T-helper 1 cell treated with Interleukin-12 subunit alpha and Interleukin-12 subunit beta and Interleukin-4 antibody, amounts not matched to agents 30 μg/mL and 1 μg/mL, for 36 hours (primary cell): ENCODE measurements at regions not wholly inside any gene's neighbourhood (a gene's known extent, or its start where the extent isn't known, plus 50 kb on each side); places are given as distances from the start of the nearest gene placed in this dataset.
"Not testable (repeated sequence)": the region's sequence is repeated elsewhere in the genome, so short reads cannot be mapped to it uniquely, and the experiment has no call there.

Source experiments
- H3K27ac Mint-ChIP-seq: one replicate; pipeline ENCODE4 v1.8.0; 2021; ENCODE audit warnings: mild to moderate bottlenecking, mixed read lengths
- H3K27me3 Mint-ChIP-seq: one replicate; pipeline ENCODE4 v1.8.0; 2021; ENCODE audit warnings: low read depth, mixed read lengths
- H3K36me3 Mint-ChIP-seq: one replicate; pipeline ENCODE4 v1.8.0; 2021; ENCODE audit warnings: low read depth, mixed read lengths
- H3K4me1 Mint-ChIP-seq: one replicate; pipeline ENCODE4 v1.8.0; 2021; ENCODE audit warnings: low read depth, mixed read lengths
- H3K4me3 Mint-ChIP-seq: one replicate; pipeline ENCODE4 v1.8.0; 2021; ENCODE audit warnings: mild to moderate bottlenecking, moderate library complexity, mixed read lengths
- H3K9me3 Mint-ChIP-seq: one replicate; pipeline ENCODE4 v1.8.0; 2021; ENCODE audit warnings: mixed read lengths

- no peaks in the 10 kb centered on the region for H3K36me3 Mint-ChIP-seq
- H3K9me3 Mint-ChIP-seq = peaks cover 11% of the 10 kb centered on the region
- no peak overlapping the region for H3K27ac Mint-ChIP-seq
- H3K27me3 Mint-ChIP-seq = no peaks in the 10 kb centered on the region
- no peak overlapping the region for H3K4me3 Mint-ChIP-seq
- no peaks in the 10 kb centered on the region for H3K4me1 Mint-ChIP-seq
Observed at GRCh38 chr6:168922436-168922835, 331.2 kb downstream of the THBS2 start.

GRCh38 chr6:168920289-168920688 is 333.4 kb downstream of the THBS2 start:
- Mint-ChIP-seq H3K36me3 (no peaks in the 10 kb centered on the region), H3K4me1 (no peaks in the 10 kb centered on the region), H3K27me3 (no peaks in the 10 kb centered on the region), H3K27ac (no peak overlapping the region), H3K4me3 (no peak overlapping the region), H3K9me3 (no peaks in the 10 kb centered on the region)

GRCh38 chr6:168919470-168920179 is 334.0 kb downstream of the THBS2 start:
- Mint-ChIP-seq H3K36me3 (no peaks in the 10 kb centered on the region), H3K4me1 (no peaks in the 10 kb centered on the region), H3K4me3 (no peak overlapping the region), H3K9me3 (no peaks in the 10 kb centered on the region), H3K27ac (no peak overlapping the region), H3K27me3 (no peaks in the 10 kb centered on the region)

GRCh38 chr6:168916576-168917211 is 337.0 kb downstream of the THBS2 start:
- H3K36me3 Mint-ChIP-seq = no peaks in the 10 kb centered on the region
- H3K4me1 Mint-ChIP-seq = no peaks in the 10 kb centered on the region
- H3K27me3 Mint-ChIP-seq = no peaks in the 10 kb centered on the region
- H3K27ac Mint-ChIP-seq = no peak overlapping the region
- no peak overlapping the region for H3K4me3 Mint-ChIP-seq
- no peaks in the 10 kb centered on the region for H3K9me3 Mint-ChIP-seq

- no peaks in the 10 kb centered on the region for H3K9me3 Mint-ChIP-seq
- H3K27ac Mint-ChIP-seq = no peak overlapping the region
- no peak overlapping the region for H3K4me3 Mint-ChIP-seq
- no peaks in the 10 kb centered on the region for H3K4me1 Mint-ChIP-seq
- H3K27me3 Mint-ChIP-seq = no peaks in the 10 kb centered on the region
- no peaks in the 10 kb centered on the region for H3K36me3 Mint-ChIP-seq
Observed at GRCh38 chr6:168915855-168916254, 337.8 kb downstream of the THBS2 start.

GRCh38 chr6:168915242-168915641 is 338.4 kb downstream of the THBS2 start:
- H3K4me1 Mint-ChIP-seq = no peaks in the 10 kb centered on the region
- H3K9me3 Mint-ChIP-seq = no peaks in the 10 kb centered on the region
- H3K27ac Mint-ChIP-seq = no peak overlapping the region
- H3K27me3 Mint-ChIP-seq = no peaks in the 10 kb centered on the region
- no peak overlapping the region for H3K4me3 Mint-ChIP-seq
- H3K36me3 Mint-ChIP-seq = no peaks in the 10 kb centered on the region

GRCh38 chr6:168913866-168914469 is 339.7 kb downstream of the THBS2 start:
- no peak overlapping the region for H3K27ac Mint-ChIP-seq
- no peak overlapping the region for H3K4me3 Mint-ChIP-seq
- peaks cover 9% of the 10 kb centered on the region for H3K9me3 Mint-ChIP-seq
- no peaks in the 10 kb centered on the region for H3K36me3 Mint-ChIP-seq
- no peaks in the 10 kb centered on the region for H3K4me1 Mint-ChIP-seq
- no peaks in the 10 kb centered on the region for H3K27me3 Mint-ChIP-seq

GRCh38 chr6:168913231-168913865 is 340.3 kb downstream of the THBS2 start:
- H3K27me3 Mint-ChIP-seq, H3K27ac Mint-ChIP-seq, H3K36me3 Mint-ChIP-seq, H3K4me3 Mint-ChIP-seq, H3K4me1 Mint-ChIP-seq: not testable (repeated sequence)
- peaks cover 11% of the 10 kb centered on the region for H3K9me3 Mint-ChIP-seq

GRCh38 chr6:168909288-168909687 is 344.4 kb downstream of the THBS2 start:
- H3K4me3 Mint-ChIP-seq = no peak overlapping the region
- H3K36me3 Mint-ChIP-seq = no peaks in the 10 kb centered on the region
- no peak overlapping the region for H3K27ac Mint-ChIP-seq
- no peaks in the 10 kb centered on the region for H3K4me1 Mint-ChIP-seq
- no peaks in the 10 kb centered on the region for H3K27me3 Mint-ChIP-seq
- H3K9me3 Mint-ChIP-seq = peaks cover 11% of the 10 kb centered on the region

- Mint-ChIP-seq H3K4me3 (no peak overlapping the region), H3K27me3 (no peaks in the 10 kb centered on the region), H3K4me1 (no peaks in the 10 kb centered on the region), H3K27ac (no peak overlapping the region), H3K9me3 (peaks cover 11% of the 10 kb centered on the region), H3K36me3 (no peaks in the 10 kb centered on the region)
Observed at GRCh38 chr6:168908887-168909286, 344.8 kb downstream of the THBS2 start.

GRCh38 chr6:168908166-168908565 is 345.5 kb downstream of the THBS2 start:
- Mint-ChIP-seq H3K4me3 (no peak overlapping the region), H3K36me3 (no peaks in the 10 kb centered on the region), H3K27ac (no peak overlapping the region), H3K27me3 (no peaks in the 10 kb centered on the region), H3K9me3 (peaks cover 11% of the 10 kb centered on the region), H3K4me1 (no peaks in the 10 kb centered on the region)

- no peaks in the 10 kb centered on the region for H3K36me3 Mint-ChIP-seq
- H3K4me3 Mint-ChIP-seq = no peak overlapping the region
- no peaks in the 10 kb centered on the region for H3K4me1 Mint-ChIP-seq
- peaks cover 11% of the 10 kb centered on the region for H3K9me3 Mint-ChIP-seq
- no peak overlapping the region for H3K27ac Mint-ChIP-seq
- H3K27me3 Mint-ChIP-seq = no peaks in the 10 kb centered on the region
Observed at GRCh38 chr6:168906391-168906790, 347.3 kb downstream of the THBS2 start.

GRCh38 chr6:168905451-168906090 is 348.1 kb downstream of the THBS2 start:
- no peaks in the 10 kb centered on the region for H3K27me3 Mint-ChIP-seq
- H3K4me3 Mint-ChIP-seq = no peak overlapping the region
- peaks cover 11% of the 10 kb centered on the region for H3K9me3 Mint-ChIP-seq
- no peak overlapping the region for H3K27ac Mint-ChIP-seq
- no peaks in the 10 kb centered on the region for H3K36me3 Mint-ChIP-seq
- H3K4me1 Mint-ChIP-seq = no peaks in the 10 kb centered on the region

- Mint-ChIP-seq H3K4me3 (no peak overlapping the region), H3K27ac (no peak overlapping the region), H3K36me3 (no peaks in the 10 kb centered on the region), H3K4me1 (no peaks in the 10 kb centered on the region), H3K9me3 (no peaks in the 10 kb centered on the region), H3K27me3 (no peaks in the 10 kb centered on the region)
Observed at GRCh38 chr6:168903613-168904345, 349.9 kb downstream of the THBS2 start.
